ENCODE measurements at regions not wholly inside any gene's neighbourhood (a gene's known extent, or its start where the extent isn't known, plus 50 kb on each side); places are given as distances from the start of the nearest gene placed in this dataset.

DNA sequence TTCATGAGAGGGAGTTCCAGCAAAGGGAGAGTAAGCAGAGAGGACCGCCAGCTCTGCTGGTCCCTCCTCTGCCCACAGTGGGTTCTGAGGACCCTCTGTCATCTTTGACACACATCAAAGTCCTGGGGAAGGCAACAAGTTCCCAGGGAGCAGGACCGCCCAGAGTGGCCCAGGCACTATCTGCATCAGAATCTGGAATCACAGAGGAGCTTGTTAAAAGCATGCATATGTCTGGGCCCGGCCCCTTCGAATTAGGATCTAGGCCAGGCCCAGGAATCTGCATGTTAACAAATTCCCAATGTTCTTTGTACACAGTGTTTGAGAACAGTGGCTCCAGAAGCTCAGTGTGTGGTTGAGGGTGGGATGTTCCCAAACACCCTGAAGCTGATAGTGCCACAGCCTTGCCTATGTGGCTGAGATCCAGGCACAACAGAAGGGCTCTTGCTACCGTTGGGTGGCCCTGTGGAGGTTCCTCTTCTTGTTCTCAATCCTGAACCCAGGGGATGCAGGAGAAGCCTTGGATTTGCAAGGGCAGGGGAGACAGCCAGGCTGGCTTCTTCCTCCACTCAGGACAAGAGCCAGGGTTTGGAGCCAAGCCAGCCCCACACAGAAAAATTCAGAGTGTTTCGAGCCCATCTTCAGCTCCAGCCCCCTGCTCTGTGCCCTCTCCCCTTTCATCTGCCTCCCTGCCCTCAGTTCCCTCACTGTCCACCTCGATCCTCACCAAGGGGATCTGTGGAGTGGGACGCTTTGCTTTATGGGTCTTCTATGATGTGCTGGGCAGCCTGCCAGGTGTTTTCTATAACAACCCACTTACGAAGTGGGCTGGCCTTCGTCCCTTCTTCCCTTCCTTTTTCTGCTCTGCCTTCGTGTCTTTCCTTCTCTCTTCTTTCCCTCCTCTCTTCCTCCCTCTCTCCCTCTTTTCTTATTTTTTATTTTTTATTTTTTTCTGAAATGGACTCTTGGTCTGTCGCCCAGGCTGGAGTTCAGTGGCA lies 129.0 kb upstream of the TMPRSS2 start:
- no peak for DNase-seq (ENCODE audit: low read depth, low spot score)
- H3K4me3 ChIP-seq (ENCODE audit: low read length), result no peak overlapping the region

DNA sequence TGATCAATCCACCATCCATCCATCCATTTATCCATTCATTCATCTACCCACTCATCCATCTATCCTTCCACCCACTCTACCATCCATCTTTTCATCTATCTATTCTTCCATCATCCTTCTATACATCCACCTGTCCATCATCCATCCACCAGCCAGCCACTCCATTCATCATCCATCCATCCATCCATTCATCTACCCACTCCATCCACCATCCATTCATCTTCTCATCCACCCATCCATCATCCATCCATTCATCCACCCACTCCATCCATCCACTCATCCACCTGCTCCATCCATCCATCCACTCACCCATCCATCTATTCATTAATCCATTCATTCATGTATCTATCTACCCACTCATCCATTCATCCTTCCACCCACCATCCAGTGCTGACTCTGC lies 127.9 kb upstream of the TMPRSS2 start:
- no peak overlapping the region for H3K4me3 ChIP-seq (ENCODE audit: low read length)
- DNase-seq (ENCODE audit: low read depth, low spot score), result no peak

DNA sequence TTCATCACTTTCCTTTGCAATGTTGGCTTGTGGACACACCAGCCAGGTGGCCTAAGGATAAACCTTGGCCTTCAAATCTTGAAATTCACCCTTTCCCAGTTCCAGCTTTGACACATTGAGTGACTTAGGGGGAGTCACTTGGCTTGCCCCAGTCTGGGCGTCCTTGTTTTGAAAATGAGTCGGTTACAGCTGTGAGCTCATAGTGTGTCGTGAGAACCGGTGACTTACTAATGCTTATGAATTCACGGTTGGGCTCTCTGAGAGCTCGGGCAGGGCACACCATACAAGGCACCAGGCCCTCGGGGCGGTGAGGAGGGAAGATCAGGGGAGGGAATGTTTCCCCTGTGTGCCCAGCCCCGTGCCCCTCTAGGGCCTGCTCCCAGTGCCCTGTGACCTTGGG lies 126.9 kb upstream of the TMPRSS2 start:
- no peak overlapping the region for H3K4me3 ChIP-seq (ENCODE audit: low read length)
- DNase-seq (ENCODE audit: low read depth, low spot score), result no peak

DNA sequence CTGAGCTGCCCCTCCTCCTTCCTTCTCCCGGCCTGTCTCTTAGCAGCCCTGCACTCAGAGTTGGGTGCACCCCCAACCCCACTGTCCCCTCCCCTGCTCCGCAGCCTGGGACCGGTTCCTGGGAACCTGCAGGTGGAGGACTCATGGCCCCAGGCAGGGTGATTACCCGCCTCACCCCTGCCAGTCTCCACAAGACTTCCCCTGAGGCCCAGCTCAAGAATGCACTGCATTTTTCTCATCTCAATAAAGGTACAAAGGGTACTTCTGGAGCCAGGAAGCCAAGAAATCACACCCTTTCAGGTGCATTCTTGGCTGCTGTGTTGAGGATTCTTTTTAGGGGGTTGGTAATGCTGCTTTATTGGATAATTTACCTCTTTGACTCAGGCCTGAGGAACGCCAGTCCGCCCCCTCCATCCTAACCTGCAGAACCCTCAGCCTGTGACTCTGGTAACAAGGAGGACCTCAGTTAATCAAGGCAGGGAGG lies 126.3 kb upstream of the TMPRSS2 start:
- no peak for DNase-seq (ENCODE audit: low read depth, low spot score)
- H3K4me3 ChIP-seq (ENCODE audit: low read length), result no peak overlapping the region

DNA sequence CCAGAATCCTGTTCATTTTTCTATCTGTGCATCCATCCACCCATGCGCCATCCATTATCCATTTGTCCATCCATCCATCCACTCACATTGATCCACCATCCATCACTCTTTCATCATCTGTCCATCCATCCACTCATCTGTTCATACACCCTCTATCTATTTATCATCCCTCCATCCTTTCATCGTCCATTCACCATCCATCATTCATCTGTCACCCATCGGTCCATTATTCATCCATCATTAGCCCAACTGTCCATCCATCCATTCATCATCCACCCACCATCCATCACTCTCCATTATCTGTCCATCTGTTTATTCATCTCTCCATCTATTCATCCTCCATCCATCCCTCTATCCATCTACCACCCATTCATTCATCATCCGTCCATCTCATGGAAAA lies 125.7 kb upstream of the TMPRSS2 start:
- no peak for DNase-seq (ENCODE audit: low read depth, low spot score)
- H3K4me3 ChIP-seq (ENCODE audit: low read length), result no peak overlapping the region

DNA sequence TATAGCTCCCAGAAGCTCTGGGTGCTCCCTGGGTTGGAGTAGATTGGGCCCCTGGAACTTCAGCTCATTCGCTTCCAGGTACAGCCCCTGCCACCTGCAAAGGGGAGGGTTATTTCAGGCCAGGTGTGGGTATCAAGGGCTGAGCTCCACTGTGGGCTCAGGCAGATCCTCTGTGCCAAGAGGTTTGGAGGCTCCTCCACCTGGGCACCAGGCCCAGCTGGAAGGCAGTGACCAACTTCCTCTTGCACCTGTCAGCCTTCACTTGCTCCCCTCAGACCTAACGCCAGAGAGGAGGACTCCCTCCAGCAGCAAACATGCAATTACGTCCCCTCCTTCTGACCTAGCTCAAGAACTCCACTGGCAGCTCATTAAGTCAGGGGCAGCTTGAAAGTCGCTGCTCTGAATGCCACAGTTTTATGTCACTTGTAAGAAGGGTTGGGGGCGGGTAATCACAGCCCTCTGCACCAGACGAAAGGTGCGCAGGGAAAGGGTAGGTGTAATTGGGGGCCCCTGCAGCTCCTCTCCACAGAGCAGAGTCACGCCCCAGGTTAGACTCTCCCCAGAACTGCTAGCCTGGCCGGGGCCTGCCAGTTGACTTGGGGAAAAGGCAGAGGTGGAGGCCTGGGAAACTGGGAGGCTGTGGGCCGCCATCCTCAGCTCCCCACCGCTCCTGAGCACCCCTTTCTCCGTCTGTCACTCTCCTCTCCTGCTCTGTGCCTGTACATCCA lies 125.0 kb upstream of the TMPRSS2 start:
- DNase-seq (ENCODE audit: low read depth, low spot score), result no peak

DNA sequence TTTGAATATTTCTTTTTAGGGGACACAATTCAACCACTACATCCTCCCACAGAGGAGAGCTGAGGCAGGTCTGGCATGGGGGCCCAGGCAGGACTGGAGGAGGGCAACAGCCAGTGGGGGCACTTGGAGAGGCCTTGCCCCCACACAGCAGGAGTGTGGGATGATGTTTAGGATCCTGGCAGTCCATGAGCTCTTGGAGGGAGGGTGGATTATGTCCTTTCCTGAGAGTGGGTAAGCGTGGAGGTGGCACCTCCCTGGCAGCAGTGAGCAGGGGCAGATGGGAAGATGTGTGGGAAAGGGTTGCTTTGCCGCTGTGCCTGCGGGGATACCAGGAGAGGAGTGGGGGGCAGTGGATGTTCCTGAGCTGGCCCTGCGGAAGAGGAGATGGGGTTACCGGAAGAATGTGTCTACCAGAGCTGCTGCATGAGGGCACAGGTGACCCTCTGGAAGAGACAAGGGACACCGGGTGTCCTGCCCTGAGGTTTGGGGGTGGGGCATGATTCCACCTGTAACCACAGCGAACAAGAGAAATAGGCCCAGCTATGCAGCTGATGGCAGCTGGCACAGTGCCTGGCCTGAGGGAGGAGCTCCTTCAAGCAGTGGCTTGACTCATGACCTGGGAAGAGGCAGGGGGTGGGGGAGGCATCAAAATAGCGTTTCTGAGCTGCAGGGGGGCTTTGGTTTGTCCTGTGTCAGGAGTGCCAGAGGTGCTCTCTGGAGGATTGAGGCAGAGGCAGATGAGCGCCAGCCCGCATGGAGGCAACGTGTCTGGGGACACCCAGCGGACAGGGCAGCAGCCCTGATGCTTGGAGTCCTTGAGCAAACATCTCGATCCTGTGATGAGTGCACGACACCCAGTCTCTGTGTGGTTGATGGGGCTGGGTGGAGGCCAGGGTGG lies 123.9 kb upstream of the TMPRSS2 start:
- H3K4me3 ChIP-seq (ENCODE audit: low read length), result no peak overlapping the region
- DNase-seq (ENCODE audit: low read depth, low spot score), result peak; percentile 43

More for the DNA sequence above, 125.0 kb upstream of the TMPRSS2 start:
- H3K4me3 ChIP-seq (ENCODE audit: low read length), result no peak overlapping the region

DNA sequence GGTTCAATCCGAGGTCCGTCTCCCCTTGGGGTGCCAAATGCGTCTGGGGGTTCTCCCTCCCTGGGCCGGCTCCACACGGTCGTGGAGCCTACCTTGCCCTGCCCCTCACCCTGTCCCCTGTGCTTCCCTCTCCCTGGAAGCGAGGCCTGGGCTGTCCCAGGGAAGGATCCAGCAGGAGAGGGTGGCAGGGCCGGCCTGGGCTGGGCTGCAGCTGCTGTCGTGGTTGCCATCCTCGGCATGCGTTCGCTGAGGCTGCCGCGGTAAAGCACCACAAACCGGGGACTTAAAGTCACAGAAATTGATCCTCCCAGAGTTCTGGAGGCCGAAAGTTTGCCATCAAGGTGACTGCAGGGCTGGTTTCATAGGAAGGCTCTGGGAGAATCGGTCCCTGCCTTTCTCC lies 123.0 kb upstream of the TMPRSS2 start:
- no peak for DNase-seq (ENCODE audit: low read depth, low spot score)
- no peak overlapping the region for H3K4me3 ChIP-seq (ENCODE audit: low read length)

DNA sequence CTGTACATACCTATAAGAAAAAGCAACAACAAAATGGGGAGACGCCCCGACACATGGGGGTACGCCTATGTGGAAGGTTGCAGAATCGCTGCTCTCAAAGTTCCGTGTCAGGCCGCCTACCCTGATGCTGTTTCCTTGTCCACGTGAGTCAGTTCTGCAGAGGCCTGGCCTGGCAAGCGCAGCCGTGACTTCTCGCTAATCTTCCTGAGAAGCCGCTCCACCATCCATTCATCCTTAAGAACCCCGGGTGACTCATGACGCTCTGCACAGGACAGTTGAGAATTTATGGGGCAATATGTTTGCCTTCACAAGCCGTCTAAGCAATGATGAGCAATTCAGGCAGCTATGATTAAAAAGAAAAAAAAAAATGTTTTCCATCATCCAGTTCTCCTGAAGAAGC lies 122.3 kb upstream of the TMPRSS2 start:
- DNase-seq (ENCODE audit: low read depth, low spot score), result no peak
- H3K4me3 ChIP-seq (ENCODE audit: low read length), result no peak overlapping the region

DNA sequence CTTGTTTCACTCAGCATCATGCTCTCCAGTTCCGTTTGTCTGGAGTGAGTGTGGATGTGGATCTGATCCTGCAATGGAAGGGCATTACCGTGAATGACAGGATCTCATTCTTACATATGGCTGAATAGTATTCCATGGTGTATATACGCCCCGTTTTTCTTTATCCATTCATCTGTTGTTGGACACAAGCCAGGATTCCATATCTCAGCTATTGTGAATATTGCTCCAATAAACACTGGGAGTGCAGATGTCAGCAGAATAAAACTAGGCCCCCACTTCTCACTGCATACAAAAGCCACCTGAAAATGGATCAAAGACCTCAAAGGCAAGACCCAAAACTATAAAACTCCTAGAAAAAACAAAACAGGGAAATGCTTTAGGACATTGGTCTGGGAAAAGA lies 120.3 kb upstream of the TMPRSS2 start:
- H3K4me3 ChIP-seq (ENCODE audit: low read length), result no peak overlapping the region
- DNase-seq (ENCODE audit: low read depth, low spot score), result no peak

DNA sequence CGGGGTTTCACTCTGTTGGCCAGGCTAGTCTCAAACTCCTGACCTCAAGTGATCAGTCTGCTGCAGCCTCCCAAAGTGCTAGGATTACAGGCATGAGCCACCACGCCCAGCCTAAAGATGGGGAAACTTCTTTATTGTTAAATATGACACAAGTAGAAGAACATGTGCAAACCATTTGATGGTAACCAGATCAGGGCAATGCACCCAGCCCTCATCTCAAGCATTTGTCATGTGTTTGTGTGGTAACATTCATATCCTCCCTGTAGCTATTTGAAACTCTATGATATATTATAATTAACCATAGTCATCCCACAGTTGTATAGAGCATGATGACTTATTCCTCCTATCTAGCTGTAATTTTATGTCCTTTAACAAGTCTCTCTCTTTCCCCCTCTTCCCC lies 119.5 kb upstream of the TMPRSS2 start:
- H3K4me3 ChIP-seq (ENCODE audit: low read length), result no peak overlapping the region
- DNase-seq (ENCODE audit: low read depth, low spot score), result no peak

DNA sequence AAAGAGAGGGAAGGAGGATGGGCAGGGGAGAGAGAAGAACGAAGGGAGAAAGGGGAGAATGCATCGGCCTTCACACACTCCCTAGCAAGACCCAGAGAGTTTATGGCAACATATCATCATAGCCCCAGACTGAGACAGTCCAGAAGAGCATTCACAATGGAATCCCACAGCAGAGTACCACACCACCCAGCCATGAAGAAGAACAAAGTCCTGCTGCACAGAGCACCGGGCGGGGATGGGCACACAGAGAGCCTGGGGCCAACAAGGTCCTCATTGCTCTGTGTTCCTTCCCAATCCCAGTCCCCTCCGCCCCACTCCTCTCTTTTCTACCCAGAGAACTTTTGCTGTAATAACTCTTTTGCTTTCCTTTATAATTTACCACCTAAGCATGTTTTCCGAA lies 118.1 kb upstream of the TMPRSS2 start:
- no peak overlapping the region for H3K4me3 ChIP-seq (ENCODE audit: low read length)
- no peak for DNase-seq (ENCODE audit: low read depth, low spot score)

DNA sequence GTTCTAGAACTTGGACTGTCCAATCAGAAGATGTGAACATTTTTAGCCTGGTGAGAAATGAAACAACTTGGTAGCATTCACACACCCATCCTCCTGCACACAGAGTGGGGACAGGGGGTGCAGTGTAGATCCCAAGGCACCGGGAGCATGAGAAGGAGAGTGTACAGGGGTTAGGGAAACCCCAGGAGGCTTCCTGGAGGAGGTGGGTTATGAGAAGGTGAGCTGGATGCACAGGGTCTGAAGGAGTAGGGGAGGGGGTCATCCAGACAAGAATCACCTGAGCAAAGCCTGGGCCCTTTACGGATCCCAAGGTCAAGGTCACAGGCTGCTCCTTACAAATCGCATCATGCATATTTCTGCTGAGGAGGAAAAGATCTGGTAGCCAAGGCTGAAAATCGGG lies 117.5 kb upstream of the TMPRSS2 start:
- no peak for DNase-seq (ENCODE audit: low read depth, low spot score)
- H3K4me3 ChIP-seq (ENCODE audit: low read length), result no peak overlapping the region

DNA sequence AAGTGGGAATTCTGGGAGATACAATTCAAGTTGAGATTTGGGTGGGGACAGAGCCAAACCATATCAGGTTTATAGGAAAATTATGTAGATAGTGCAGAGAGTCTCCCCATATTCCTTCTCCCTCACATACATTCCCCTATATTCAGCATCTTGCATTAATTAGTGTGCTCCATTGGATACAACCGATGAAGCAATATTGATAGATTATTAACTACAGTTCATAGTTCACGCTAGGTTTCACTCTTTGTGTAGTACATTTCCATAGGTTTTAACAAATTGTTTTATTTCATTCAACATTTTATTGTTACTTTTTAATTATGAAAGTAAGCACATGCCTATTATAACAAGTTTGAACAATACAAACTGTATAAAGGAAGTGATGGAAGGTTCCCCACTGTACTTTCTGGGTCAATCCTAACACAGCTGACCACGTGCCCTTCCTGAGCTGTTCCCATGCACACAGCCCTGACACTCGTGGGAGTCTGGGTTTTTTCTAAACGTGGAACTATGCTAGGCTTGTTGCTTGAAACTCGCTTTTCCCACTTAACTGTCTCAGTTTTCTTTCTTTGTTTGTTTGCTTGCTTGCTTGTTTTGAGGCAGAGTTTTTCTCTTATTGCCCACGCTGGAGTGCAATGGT lies 116.8 kb upstream of the TMPRSS2 start:
- no peak for DNase-seq (ENCODE audit: low read depth, low spot score)
- no peak overlapping the region for H3K4me3 ChIP-seq (ENCODE audit: low read length)

DNA sequence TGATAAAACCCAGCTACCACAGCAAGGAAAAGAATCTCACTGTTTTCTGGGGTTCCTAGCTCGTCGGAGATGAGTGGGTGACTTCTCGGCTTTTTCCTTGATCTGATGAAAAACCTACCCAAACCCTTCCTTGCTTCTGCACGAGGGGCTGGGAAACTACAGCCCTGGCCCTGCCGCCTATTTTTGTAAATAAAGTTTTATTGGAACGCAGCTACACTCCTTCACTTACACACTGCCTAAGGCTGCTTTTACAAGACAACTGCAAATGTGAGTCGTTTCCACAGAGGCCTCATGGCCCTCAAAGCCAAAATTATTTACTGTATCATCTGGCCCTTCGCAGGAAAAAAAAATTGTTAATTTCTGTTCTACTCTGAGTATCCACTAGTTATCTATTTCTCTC lies 116.0 kb upstream of the TMPRSS2 start:
- no peak overlapping the region for H3K4me3 ChIP-seq (ENCODE audit: low read length)
- no peak for DNase-seq (ENCODE audit: low read depth, low spot score)

DNA sequence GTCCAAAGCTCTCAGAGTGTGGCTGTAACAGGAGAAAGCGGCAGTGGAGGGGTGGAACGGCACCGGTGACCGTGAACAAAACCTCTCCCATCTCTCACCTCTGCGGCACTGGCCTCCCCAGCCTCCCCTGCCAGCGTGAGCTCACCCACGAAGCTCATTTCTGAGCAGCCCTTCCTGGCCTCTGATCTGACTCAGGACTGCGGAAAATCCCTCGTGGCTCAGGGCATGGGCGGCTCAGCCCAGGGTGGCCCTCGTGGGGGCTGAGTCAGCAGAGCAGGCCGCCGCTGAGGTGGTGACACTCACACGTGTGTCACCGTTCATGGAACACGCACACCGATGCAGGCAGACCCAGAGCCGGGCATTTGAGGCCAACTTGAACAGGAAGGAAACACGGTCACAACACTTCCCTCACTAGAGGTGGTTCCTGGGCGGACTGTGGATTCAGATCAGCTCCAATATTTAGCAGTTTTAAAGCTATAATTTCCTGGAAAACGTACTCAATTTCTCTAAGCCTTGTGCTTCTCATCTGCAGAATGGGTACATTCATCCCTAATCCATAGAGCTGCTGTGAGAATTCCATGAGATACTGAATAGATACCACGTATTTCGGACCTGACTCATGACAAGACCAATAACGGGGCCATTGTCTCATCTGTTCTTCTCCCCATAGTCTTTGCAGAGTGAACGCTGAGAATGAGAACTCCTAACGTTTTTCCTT lies 115.0 kb upstream of the TMPRSS2 start:
- no peak for DNase-seq (ENCODE audit: low read depth, low spot score)
- H3K4me3 ChIP-seq (ENCODE audit: low read length), result no peak overlapping the region

DNA sequence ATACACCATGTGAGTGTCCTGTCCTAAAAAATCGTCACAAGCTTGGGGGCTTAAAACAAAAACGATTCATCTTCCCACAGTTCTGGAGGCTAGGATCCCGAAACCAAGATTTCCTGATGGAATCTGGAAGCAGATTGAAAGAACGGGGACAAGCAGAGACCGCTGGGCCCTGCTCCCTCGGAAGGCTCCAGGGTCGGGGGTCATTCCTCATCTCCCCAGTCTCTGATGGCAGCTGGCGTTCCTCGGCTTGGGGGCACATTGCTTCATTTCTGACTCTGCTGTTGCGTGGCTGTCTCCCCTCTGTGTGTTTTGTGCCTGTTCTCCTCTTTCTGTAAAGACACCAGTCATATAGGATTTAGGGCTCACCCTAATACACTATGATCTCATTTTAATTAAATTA lies 114.2 kb upstream of the TMPRSS2 start:
- DNase-seq (ENCODE audit: low read depth, low spot score), result no peak
- no peak overlapping the region for H3K4me3 ChIP-seq (ENCODE audit: low read length)

DNA sequence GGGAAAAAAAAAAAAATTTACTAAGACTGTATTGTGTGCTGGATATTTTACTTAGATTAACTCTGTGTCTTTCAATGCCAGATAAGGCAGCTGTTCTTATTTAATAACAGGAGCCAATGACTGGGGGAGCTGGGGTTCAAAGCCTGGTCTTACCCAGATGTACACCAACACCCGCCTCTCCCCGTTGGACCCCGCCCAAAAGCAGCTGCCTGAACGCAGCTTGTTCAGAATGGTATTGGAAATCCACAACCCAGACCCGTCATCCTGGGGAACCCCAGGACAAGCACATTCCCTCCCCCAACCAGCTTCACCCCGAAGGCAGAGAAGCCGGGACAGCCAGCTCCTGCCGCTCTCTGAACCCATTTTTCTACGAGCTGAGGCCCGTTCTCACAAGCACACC lies 113.6 kb upstream of the TMPRSS2 start:
- no peak overlapping the region for H3K4me3 ChIP-seq (ENCODE audit: low read length)
- DNase-seq (ENCODE audit: low read depth, low spot score), result no peak
